ENCODE measurements at regions not wholly inside any gene's neighbourhood (a gene's known extent, or its start where the extent isn't known, plus 50 kb on each side); places are given as distances from the start of the nearest gene placed in this dataset.

DNA sequence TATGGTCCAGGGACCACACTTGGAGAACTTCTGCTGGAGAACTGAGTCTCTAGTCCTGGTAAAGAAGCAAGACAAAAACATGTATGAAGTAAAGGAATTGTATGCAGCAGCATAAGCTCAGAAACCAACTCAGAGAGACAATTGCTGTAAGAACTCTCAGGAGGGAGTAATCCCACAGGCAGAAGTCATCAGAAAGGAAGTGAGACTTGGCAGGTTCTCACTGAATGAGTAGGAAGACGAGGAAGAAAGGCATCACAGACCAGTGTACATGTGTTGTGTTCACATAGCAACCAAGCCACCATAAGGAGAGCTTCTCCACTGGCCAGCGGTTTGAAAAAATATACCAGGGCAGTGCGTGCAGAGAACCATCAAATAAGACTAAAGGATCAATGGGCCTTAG is 57.9 kb upstream of the FST start:
- DNase-seq: no peak

- no peak for DNase-seq
These were observed 56.7 kb upstream of the FST start for GRCh38 chr5:53423724-53424123.

- DNase-seq: no peak
These were observed 55.5 kb upstream of the FST start for GRCh38 chr5:53424686-53425615.

GRCh38 chr5:53425687-53426511 is 54.5 kb upstream of the FST start:
- DNase-seq: no peak

GRCh38 chr5:53426512-53426830 is 54.0 kb upstream of the FST start:
- no peak for DNase-seq

DNA sequence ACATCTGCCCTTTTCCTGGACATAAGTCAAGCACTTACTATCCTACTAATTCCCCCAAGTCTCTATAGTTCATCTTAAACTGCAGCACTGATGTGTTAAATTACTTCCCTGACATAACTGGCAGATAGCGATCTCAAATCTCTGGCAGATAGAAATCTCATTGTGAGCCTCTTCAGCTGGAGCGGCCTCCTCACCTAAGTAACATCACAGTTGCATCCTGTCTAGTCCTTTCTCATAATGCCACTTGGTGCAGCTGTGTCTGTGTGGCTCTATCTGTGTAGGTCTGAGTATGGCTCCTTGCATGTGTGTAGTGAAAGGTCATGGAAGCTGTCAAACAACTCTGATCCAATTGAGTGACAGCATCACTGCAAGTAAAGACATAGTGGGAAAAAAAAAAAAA is 53.6 kb upstream of the FST start:
- DNase-seq: no peak

DNA sequence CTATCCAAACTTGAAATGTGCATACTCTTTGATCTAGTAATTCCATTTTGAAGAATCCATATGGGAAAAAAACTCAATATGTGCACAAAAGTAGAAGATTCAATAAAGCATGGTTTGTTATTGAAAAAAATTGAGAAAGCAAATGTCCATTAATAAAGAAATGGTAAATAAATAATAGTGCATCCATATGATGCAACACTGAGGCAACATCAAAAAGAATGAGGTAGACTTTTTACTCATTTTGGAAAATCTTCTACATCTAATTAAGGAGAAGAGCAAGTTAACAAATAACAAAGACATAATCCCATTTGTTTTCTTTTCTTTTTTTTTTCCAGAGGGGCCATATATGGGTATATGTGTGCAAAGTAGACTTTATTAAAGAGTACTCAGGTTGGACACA is 52.5 kb upstream of the FST start:
- DNase-seq: no peak

GRCh38 chr5:53429706-53430105 is 50.7 kb upstream of the FST start:
- DNase-seq: no peak

- DNase-seq: no peak
These were observed 49.7 kb upstream of the FST start for GRCh38 chr5:53430618-53431252.

All from NCI-H1105 treated with DMSO at 0.1 percent for 48 hours (cell line).